ENCODE measurements at regions not wholly inside any gene's neighbourhood (a gene's known extent, or its start where the extent isn't known, plus 50 kb on each side); places are given as distances from the start of the nearest gene placed in this dataset.

DNA sequence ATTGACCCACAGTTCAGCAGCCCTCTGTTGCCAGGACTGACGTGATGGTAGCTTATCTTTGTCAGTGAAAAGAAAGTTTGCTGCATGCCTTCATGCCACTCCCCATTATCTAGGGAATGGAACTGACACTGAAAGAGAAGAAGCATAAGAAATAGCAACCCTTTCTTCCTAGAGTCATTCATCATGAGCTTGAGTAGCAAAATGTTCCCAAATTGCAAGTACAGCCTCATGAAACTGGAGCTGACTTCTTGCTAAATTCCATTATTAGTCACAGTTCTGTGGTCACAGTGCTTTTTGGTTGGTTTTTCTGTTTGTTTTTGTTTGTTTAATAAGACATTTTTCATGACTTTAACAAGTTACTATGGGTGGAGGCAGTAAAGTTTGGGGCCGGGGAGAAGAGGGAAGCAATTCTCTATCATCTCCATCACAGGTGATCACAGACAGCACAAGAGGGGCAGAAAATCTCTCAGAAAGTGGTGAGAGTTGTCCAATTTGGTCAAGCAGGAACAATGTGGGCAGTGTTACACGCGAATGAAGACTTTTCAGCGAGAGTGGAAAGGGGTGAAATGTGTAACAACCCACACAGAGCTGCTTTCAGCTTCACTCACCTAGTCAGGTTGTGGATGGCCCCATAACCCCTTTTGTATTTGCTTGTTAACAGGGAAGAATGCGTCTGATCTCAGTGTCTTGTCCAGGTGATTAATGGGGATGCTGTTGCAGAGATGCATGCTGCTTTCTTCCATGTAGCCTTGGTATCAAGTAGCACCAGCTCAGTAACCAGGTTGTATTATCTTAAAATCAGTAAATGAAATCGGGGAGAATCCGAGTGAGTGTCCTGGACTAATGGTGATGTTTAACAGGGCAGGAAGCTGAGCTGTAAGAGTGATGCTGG lies 440.4 kb downstream of the DMRT2 start:
- H3K9me3 Mint-ChIP-seq: no peaks in the 10 kb centered on the region
- peaks cover 9% of the 10 kb centered on the region for H3K4me1 Mint-ChIP-seq
- no peak overlapping the region for H3K4me3 Mint-ChIP-seq
- H3K27ac Mint-ChIP-seq: no peak overlapping the region
- no peaks in the 10 kb centered on the region for H3K27me3 Mint-ChIP-seq
- CTCF ChIA-PET: no interaction called here
- DNase-seq: no peak
- H3K36me3 Mint-ChIP-seq (ENCODE audit: low read depth): no peaks in the 10 kb centered on the region
- POLR2A ChIA-PET: no interaction called here

DNA sequence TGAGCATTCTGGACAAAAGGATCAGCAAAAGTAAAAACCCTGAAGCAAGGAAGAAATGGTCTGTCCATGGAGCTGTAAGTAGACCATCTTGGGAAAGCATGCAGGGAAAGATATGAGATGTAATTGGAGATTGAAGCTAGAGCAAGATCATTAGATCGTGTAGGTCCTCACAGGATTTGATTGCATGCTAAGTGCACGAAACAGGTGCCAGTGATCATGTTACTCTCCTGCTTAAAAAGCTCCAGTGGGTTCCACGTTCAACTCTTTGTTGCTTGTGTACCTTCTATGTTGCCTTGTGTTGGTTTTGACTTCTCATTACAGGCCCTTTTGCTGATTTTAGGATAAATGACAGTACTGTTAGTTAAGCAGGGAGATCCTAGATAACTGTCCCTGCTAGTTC lies 442.0 kb downstream of the DMRT2 start:
- Mint-ChIP-seq H3K4me1 (peaks cover 9% of the 10 kb centered on the region), H3K27ac (no peak overlapping the region), H3K4me3 (no peak overlapping the region), H3K9me3 (no peaks in the 10 kb centered on the region), H3K27me3 (no peaks in the 10 kb centered on the region), H3K36me3 (ENCODE audit: low read depth) (no peaks in the 10 kb centered on the region)
- DNase-seq: no peak
- ChIA-PET POLR2A (no interaction called here), CTCF (no interaction called here)

DNA sequence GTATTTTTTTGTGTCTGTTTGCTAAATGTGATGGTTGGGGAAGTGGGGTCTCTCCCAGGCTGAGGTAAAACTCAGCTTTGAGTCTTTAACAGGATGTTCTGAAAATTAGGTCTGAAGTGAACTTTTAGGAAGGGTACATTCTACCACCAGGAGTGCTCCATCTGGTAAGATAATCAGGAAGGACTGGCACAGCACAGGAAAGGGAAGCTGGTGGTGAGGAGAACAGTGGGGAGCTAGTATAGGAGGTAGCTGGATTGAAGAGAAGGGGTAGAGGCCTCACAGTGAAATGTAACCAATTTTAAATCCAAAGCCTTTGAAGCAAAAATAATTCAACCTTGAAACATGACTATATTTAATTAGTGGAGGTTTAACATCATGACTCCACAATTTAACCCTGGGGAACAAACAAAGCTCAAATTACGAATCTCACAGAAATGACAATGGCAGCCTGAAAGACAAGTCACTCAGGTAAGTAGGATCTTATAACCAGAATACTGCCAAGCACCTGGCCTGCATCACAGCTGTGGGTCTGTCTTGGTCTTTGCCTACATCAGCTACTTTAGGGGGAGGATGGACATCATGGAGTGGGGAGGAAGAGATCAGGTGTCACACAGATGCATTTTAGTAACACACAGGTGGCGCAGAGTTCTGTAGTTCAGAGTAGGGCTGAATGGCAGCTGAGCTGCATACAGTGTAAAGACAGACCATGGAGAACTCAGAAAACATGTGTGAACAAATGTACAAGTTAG lies 445.3 kb downstream of the DMRT2 start:
- peaks cover 5% of the 10 kb centered on the region for H3K4me1 Mint-ChIP-seq
- DNase-seq: no peak
- no peaks in the 10 kb centered on the region for H3K9me3 Mint-ChIP-seq
- no peaks in the 10 kb centered on the region for H3K36me3 Mint-ChIP-seq (ENCODE audit: low read depth)
- no peak overlapping the region for H3K27ac Mint-ChIP-seq
- CTCF ChIA-PET: no interaction called here
- H3K4me3 Mint-ChIP-seq: no peak overlapping the region
- POLR2A ChIA-PET: no interaction called here
- no peaks in the 10 kb centered on the region for H3K27me3 Mint-ChIP-seq

DNA sequence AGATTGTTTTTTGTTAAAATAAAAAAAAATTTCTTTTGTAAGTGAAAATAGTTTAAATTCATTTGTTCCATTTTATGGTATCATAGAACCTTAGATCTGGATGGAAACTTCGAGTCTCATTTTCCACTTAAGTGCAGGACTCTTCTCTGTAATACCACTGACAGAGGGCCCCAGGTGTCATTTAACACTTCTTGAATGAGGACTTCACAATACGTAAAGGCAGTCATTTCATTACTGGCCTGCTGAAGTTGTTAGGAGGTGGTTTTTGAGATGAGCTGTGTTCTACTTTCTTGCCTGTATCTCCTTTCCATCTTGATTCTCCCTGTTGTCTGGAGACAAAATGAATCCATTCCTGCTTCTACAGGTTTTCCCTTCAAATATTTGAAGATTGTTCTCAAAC lies 455.3 kb downstream of the DMRT2 start:
- Mint-ChIP-seq H3K27me3 (no peaks in the 10 kb centered on the region), H3K4me3 (no peak overlapping the region), H3K9me3 (no peaks in the 10 kb centered on the region), H3K36me3 (ENCODE audit: low read depth) (no peaks in the 10 kb centered on the region), H3K27ac (no peak overlapping the region), H3K4me1 (peaks cover 3% of the 10 kb centered on the region)
- no peak for DNase-seq
- POLR2A ChIA-PET: no interaction called here
- CTCF ChIA-PET: no interaction called here

DNA sequence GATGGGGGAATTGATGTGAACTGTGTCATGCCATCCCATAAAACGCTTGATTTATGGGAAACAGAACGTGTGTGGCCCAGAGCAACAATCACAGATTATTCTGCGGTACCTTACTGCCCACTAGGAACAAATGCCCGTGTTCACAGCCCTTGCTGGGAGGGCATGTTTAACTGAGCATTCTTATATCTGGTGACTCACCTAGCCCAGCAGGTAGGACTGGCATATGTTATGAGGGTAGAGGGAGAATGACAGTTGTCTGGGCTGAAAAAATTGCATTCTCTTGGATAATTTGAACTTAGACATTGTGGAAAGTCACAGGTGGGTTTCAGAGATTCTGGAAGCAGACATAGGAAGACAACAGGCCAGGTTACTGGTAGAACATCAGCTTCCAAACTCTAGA lies 460.6 kb downstream of the DMRT2 start:
- peaks cover 3% of the 10 kb centered on the region for H3K9me3 Mint-ChIP-seq
- H3K36me3 Mint-ChIP-seq (ENCODE audit: low read depth): no peaks in the 10 kb centered on the region
- H3K4me1 Mint-ChIP-seq: peaks cover 21% of the 10 kb centered on the region
- no peak for DNase-seq
- ChIA-PET POLR2A (no interaction called here), CTCF (no interaction called here)
- H3K27ac Mint-ChIP-seq: no peak overlapping the region
- H3K27me3 Mint-ChIP-seq: peaks cover 1% of the 10 kb centered on the region
- H3K4me3 Mint-ChIP-seq: no peak overlapping the region

DNA sequence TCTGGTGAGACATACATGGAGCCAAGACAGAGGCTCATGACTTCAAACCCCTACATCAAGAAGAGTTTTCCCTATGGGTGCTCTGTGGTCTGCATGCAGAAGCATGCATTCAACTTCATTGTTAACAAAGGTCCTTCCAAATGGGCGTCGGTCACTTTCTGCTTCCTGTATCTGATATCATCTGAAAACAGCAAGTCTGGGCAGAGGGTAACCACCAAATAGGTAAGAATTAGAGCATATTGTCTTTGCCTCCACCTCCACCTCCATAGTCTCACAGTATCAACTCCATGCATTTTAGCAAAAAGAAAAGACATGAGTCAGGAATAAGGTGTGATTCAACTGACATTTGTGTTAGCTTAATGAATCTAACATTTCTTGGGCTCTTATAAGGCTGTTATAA lies 462.9 kb downstream of the DMRT2 start:
- H3K4me3 Mint-ChIP-seq: no peak overlapping the region
- ChIA-PET POLR2A (no interaction called here), CTCF (no interaction called here)
- H3K36me3 Mint-ChIP-seq (ENCODE audit: low read depth): no peaks in the 10 kb centered on the region
- H3K27ac Mint-ChIP-seq: no peak overlapping the region
- peaks cover 19% of the 10 kb centered on the region for H3K4me1 Mint-ChIP-seq
- no peak for DNase-seq
- H3K9me3 Mint-ChIP-seq: peaks cover 3% of the 10 kb centered on the region
- peaks cover 1% of the 10 kb centered on the region for H3K27me3 Mint-ChIP-seq

DNA sequence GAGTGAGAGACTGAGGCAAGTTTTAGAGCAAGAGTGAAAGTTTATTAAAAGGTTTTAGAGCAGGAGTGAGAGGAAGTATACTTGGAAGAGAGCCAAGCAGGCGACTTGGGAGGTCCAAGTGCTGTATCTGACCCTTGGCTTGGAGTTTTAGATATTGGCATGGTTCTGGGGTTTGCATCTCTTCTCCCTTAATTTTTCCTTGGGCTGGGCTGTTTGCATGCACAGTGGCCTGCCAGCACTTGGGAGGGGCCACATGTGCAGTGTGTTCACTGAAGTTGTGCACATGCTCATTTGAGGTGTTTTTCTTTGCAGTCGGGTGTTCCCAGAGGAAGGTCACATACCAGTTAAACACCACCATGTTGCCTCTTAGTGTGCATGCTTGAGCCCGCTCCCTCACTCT lies 464.1 kb downstream of the DMRT2 start:
- peaks cover 3% of the 10 kb centered on the region for H3K9me3 Mint-ChIP-seq
- no peak for DNase-seq
- H3K27me3 Mint-ChIP-seq: peaks cover 1% of the 10 kb centered on the region
- no peak overlapping the region for H3K27ac Mint-ChIP-seq
- H3K36me3 Mint-ChIP-seq (ENCODE audit: low read depth): no peaks in the 10 kb centered on the region
- ChIA-PET CTCF (no interaction called here), POLR2A (no interaction called here)
- peaks cover 19% of the 10 kb centered on the region for H3K4me1 Mint-ChIP-seq
- H3K4me3 Mint-ChIP-seq: no peak overlapping the region

DNA sequence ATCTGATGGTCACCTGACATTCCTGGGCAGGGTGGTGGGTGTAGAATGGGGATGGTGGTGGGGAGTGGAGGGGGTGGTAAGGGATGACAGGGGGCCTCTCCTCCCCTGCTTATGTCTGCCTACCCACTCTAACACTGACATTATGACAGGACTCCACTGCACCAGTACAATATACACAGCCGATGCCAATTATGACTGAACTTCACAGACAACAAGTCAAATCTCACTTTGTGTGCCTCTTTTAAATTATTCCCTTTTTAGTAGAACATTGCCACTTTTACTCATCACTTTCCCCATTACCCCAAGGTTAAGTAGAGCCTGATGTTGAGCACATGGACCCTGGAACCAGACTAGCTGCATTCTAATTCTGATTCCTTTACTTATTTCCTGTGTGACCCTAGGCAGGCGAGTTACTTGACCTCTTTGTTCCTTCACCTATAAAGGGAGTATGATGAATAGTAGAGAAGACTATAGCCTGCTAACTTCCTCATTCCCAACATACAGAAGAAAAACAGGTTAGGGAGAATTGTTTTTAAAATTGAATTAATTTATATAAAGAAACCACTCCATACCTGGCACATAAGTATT lies 464.7 kb downstream of the DMRT2 start:
- ChIA-PET POLR2A (no interaction called here), CTCF (no interaction called here)
- Mint-ChIP-seq H3K27ac (no peak overlapping the region), H3K27me3 (peaks cover 1% of the 10 kb centered on the region), H3K4me3 (no peak overlapping the region), H3K9me3 (peaks cover 3% of the 10 kb centered on the region), H3K4me1 (peaks cover 19% of the 10 kb centered on the region), H3K36me3 (ENCODE audit: low read depth) (no peaks in the 10 kb centered on the region)
- no peak for DNase-seq

DNA sequence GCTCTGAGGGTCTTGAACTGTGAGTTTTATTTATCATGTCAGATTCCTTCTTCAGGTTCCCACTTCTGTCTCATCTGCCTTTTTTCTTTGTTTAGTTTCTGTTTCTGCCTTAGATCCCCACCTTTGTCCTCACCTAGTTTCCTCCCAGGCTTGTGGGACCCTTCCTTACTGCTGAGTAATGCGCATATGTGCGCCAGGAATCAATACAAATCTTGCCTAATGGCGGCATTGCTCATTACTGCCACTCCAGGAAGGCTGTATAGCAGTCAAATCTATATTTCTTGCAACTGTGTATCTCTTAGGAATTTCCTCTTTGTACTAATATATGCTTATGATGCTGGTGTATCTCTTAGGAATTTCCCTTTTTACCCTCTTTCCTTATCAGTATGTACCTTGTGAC lies 465.4 kb downstream of the DMRT2 start:
- ChIA-PET POLR2A (no interaction called here), CTCF (no interaction called here)
- Mint-ChIP-seq H3K9me3 (peaks cover 3% of the 10 kb centered on the region), H3K4me3 (no peak overlapping the region), H3K27me3 (peaks cover 1% of the 10 kb centered on the region), H3K36me3 (ENCODE audit: low read depth) (no peaks in the 10 kb centered on the region), H3K4me1 (peaks cover 19% of the 10 kb centered on the region), H3K27ac (no peak overlapping the region)
- DNase-seq: no peak

DNA sequence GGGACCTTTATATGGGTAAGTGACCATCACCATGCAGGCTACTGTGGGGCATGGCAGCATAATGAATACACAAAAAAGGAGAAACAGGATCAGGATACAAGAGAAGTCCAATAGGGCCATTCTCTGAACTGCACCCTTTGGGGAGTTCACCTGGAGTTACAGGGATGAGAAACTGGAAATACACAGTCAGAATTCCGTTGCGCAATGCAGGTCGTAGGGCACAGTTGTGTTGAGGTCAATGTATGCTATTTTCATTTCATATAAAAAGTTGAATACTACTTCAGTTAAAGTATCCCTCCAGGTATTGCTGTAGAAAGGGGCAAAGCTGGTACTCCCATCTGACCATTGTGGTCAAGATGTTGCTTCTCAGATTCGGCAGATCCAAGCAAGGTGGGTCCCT lies 471.4 kb downstream of the DMRT2 start:
- Mint-ChIP-seq H3K27ac (no peak overlapping the region), H3K27me3 (no peaks in the 10 kb centered on the region), H3K9me3 (no peaks in the 10 kb centered on the region), H3K4me3 (no peak overlapping the region), H3K36me3 (ENCODE audit: low read depth) (no peaks in the 10 kb centered on the region), H3K4me1 (peaks cover 2% of the 10 kb centered on the region)
- ChIA-PET POLR2A (no interaction called here), CTCF (no interaction called here)
- no peak for DNase-seq

DNA sequence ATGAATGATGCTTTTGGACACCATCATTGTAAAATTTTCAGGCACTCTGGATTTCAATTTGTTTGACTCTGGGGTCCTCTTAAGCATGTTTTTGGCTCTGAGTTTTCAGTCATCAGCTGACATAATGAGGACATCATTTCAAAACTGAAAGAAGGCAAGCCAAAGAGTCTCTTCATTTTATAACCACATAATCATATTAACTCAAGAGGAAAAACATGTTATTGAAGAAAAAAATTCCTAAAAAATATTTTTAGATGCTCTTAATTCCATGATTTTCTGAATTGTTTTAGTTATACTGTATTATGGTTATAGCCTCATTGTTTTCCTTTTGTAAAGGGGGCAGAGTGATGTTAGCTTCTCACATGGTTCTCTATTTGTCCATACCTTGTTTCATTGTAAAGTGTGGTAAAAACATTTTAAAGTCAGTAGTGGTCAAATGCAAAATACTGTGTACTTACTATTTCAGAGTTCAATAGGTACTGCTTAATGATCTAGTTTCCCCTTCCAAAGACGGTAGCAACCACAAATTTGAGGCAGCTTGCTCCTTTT lies 472.1 kb downstream of the DMRT2 start:
- Mint-ChIP-seq H3K27me3 (no peaks in the 10 kb centered on the region), H3K4me3 (no peak overlapping the region)

DNA sequence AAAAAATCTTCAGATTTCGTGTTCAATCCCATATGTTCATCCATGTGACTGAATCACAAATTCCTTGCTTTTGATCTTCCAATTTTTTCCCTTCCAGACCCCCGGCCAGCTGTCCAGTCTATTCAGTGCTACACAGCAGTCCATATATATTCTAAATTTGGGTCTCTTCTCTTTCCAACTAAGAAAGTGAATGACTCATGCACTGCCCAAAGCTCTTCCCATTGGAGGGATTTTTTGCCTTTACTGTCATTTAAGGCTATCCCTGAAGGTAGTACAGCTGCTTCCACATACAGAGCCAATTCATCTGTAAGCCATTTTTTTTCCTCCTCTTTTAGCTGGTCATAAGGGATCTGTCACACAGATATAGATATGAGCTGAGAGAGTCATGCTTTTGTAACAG lies 478.3 kb downstream of the DMRT2 start:
- Mint-ChIP-seq H3K27ac (no peak overlapping the region), H3K36me3 (ENCODE audit: low read depth) (no peaks in the 10 kb centered on the region), H3K27me3 (no peaks in the 10 kb centered on the region), H3K4me1 (no peaks in the 10 kb centered on the region), H3K9me3 (no peaks in the 10 kb centered on the region), H3K4me3 (no peak overlapping the region)
- CTCF ChIA-PET: interaction anchor here (0.6 kb wide), 1 partner anchor 17 kb away, joined by 3 read pairs; no protein-coding TSS in a partner anchor
- no peak for DNase-seq
- POLR2A ChIA-PET: interaction anchor here (0.5 kb wide), 1 partner anchor 422 kb away, joined by 5 read pairs; no protein-coding TSS in a partner anchor

More for the DNA sequence above, 472.1 kb downstream of the DMRT2 start:
- Mint-ChIP-seq H3K4me1 (peaks cover 2% of the 10 kb centered on the region), H3K36me3 (ENCODE audit: low read depth) (no peaks in the 10 kb centered on the region), H3K9me3 (no peaks in the 10 kb centered on the region), H3K27ac (no peak overlapping the region)
- POLR2A ChIA-PET: no interaction called here
- no peak for DNase-seq
- CTCF ChIA-PET: no interaction called here

DNA sequence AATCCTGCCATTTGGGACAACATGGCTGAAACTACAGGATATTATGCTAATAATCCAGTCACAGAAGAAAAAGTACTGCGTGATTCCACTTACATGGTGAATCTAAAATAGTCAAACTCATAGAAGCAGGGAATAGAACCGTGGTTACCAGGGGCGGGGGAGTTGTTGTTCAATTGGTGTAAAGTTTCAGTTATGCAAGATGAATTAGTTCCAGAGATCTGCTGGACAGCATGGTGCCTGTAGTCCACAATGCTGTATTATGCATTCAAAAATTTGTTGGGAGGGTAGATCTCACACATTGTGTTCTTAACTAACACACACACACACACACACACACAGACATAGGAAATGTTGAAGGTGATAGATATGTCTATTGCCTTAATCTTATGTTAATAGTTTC lies 480.5 kb downstream of the DMRT2 start:
- no peak for DNase-seq
- POLR2A ChIA-PET: no interaction called here
- Mint-ChIP-seq H3K36me3 (ENCODE audit: low read depth) (no peaks in the 10 kb centered on the region), H3K4me3 (no peak overlapping the region), H3K9me3 (no peaks in the 10 kb centered on the region), H3K27me3 (no peaks in the 10 kb centered on the region), H3K27ac (no peak overlapping the region), H3K4me1 (peaks cover 3% of the 10 kb centered on the region)
- CTCF ChIA-PET: no interaction called here

Data from activated CD4-positive, alpha-beta memory T cell treated with anti-CD3 and anti-CD28 coated beads, Interleukin-2, amount 10 ng/mL, durations not matched to agents 7 days and 5 days (primary cell).